ENCODE measurements at regions not wholly inside any gene's neighbourhood (a gene's known extent, or its start where the extent isn't known, plus 50 kb on each side); places are given as distances from the start of the nearest gene placed in this dataset.

DNA sequence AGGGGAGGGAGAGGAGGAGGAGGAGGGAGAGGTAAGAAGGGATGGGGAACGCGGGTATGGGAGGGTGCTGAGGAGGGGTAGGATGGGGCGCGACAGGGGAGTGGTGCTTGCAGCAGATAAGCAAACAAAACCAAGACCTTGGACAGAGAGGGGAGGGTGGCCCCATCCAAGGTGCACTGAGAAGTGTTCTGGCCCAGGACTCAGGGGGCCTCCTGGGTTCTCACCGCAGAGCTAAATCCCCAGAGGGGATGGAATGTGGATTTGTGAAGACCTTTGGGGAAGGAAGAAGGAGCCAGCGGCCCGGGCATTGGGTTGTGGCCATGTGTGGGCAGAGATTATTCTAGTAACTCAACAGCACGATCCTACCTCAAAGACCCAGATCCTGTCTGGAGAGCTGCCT lies 90.9 kb upstream of the LINC01488 start:
- TF ChIP-seq, protein P1, sequence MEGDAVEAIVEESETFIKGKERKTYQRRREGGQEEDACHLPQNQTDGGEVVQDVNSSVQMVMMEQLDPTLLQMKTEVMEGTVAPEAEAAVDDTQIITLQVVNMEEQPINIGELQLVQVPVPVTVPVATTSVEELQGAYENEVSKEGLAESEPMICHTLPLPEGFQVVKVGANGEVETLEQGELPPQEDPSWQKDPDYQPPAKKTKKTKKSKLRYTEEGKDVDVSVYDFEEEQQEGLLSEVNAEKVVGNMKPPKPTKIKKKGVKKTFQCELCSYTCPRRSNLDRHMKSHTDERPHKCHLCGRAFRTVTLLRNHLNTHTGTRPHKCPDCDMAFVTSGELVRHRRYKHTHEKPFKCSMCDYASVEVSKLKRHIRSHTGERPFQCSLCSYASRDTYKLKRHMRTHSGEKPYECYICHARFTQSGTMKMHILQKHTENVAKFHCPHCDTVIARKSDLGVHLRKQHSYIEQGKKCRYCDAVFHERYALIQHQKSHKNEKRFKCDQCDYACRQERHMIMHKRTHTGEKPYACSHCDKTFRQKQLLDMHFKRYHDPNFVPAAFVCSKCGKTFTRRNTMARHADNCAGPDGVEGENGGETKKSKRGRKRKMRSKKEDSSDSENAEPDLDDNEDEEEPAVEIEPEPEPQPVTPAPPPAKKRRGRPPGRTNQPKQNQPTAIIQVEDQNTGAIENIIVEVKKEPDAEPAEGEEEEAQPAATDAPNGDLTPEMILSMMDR (IDR thresholded peaks at IDR 0.05), result no peak
- TF ChIP-seq POLR2A (IDR thresholded peaks at IDR 0.05; ENCODE audit: low read depth) (no peak), EP300 (IDR thresholded peaks at IDR 0.05) (no peak), POLR2AphosphoS5 (IDR thresholded peaks at IDR 0.05) (no peak)

Measured in esophagus muscularis mucosa (tissue), 4 donors.